CD14-positive monocyte (primary cell): ENCODE measurements at regions not wholly inside any gene's neighbourhood (a gene's known extent, or its start where the extent isn't known, plus 50 kb on each side); places are given as distances from the start of the nearest gene placed in this dataset.

Experiments
- DNase-seq, 3 donors: peaks; one replicate each; pipeline ENCODE4 v3.0.0-alpha.2; 2011 to 2022
- H2AFZ ChIP-seq: 2 replicates; pipeline ENCODE4 v1.6.0; 2012; ENCODE audit warnings: mild to moderate bottlenecking, low read depth, low read length, inconsistent platforms; ENCODE audit not compliant: insufficient read depth, poor library complexity, severe bottlenecking
- H3K27ac ChIP-seq, 2 donors: 1 replicate in 1 of 2; 2 replicates in 1 of 2; pipeline ENCODE4 v1.5.1; 2012 to 2013; ENCODE audit warnings: low read length in 2 of 2, control low read depth in 1 of 2, inconsistent platforms in 1 of 2, low read depth in 1 of 2, mild to moderate bottlenecking in 1 of 2
- H3K27me3 ChIP-seq, 2 donors: one replicate each; pipeline versions ENCODE4 v1.6.0 to v1.6.1; 2011 to 2013; ENCODE audit warnings: low read length in 2 of 2; ENCODE audit not compliant: control insufficient read depth in 2 of 2, insufficient read depth in 2 of 2
- H3K36me3 ChIP-seq, 2 donors: replicated peaks in 1 of 2; 1 replicate in 1 of 2; 2 replicates in 1 of 2; pipeline versions ENCODE4 v1.5.1 to v1.6.1; 2012 to 2013; ENCODE audit warnings: low read length in 2 of 2, control low read depth in 1 of 2, inconsistent platforms in 1 of 2, mild to moderate bottlenecking in 1 of 2; ENCODE audit not compliant: insufficient read depth in 2 of 2, control insufficient read depth in 1 of 2
- H3K4me1 ChIP-seq, 2 donors: 1 replicate in 1 of 2; 2 replicates in 1 of 2; pipeline versions ENCODE4 v1.5.1 to v1.6.1; 2012 to 2013; ENCODE audit warnings: low read length in 2 of 2, control low read depth in 1 of 2, inconsistent platforms in 1 of 2, mild to moderate bottlenecking in 1 of 2, moderate library complexity in 1 of 2; ENCODE audit not compliant: insufficient read depth in 2 of 2, control insufficient read depth in 1 of 2
- H3K4me2 ChIP-seq: replicated peaks from 2 replicates; pipeline ENCODE3; 2012; ENCODE audit warnings: low read length, moderate library complexity, mild to moderate bottlenecking; ENCODE audit not compliant: poor library complexity, severe bottlenecking; ENCODE audit errors: extremely low read depth
- H3K4me3 ChIP-seq, 3 experiments: fragments of 200-600 bp in 1 of 3; sonication (generic) in 1 of 3; replicated peaks in 1 of 3; 1 replicate in 2 of 3; 2 replicates in 1 of 3; pipeline ENCODE4 v1.5.1; 2011 to 2013; ENCODE audit warnings: low read length in 3 of 3, mild to moderate bottlenecking in 3 of 3, control low read depth in 2 of 3, low read depth in 2 of 3, inconsistent platforms in 1 of 3, moderate library complexity in 1 of 3
- H3K79me2 ChIP-seq: 2 replicates; pipeline ENCODE4 v1.6.0; 2012; ENCODE audit warnings: mild to moderate bottlenecking, control low read depth, inconsistent platforms, low read length, moderate library complexity; ENCODE audit not compliant: insufficient read depth
- H3K9ac ChIP-seq: 2 replicates; pipeline ENCODE4 v1.6.0; 2017; ENCODE audit warnings: low read length, mild to moderate bottlenecking; ENCODE audit not compliant: insufficient read depth, poor library complexity, severe bottlenecking
- H3K9me3 ChIP-seq, 2 donors: replicated peaks in 1 of 2; 1 replicate in 1 of 2; 2 replicates in 1 of 2; pipeline versions ENCODE4 v1.5.1 to v1.6.1; 2012 to 2013; ENCODE audit warnings: low read length in 2 of 2, control low read depth in 1 of 2; ENCODE audit not compliant: control insufficient read depth in 1 of 2, insufficient read depth in 1 of 2
- H4K20me1 ChIP-seq: 2 replicates; pipeline ENCODE4 v1.6.0; 2012; ENCODE audit warnings: mild to moderate bottlenecking, low read length, control low read depth, moderate library complexity; ENCODE audit not compliant: insufficient read depth
- H3K27ac Mint-ChIP-seq, 7 donors: one replicate each; pipeline ENCODE4 v1.8.0; 2020; ENCODE audit warnings: mild to moderate bottlenecking in 7 of 7, mixed read lengths in 7 of 7, moderate library complexity in 6 of 7, inconsistent platforms in 2 of 7
- H3K27me3 Mint-ChIP-seq, 3 donors: one replicate each; pipeline ENCODE4 v1.8.0; 2021 to 2022; ENCODE audit warnings: low read depth in 3 of 3, mild to moderate bottlenecking in 3 of 3, mixed read lengths in 3 of 3, moderate library complexity in 3 of 3, inconsistent platforms in 1 of 3
- H3K36me3 Mint-ChIP-seq, 2 donors: one replicate each; pipeline ENCODE4 v1.8.0; 2020; ENCODE audit warnings: mixed read lengths in 2 of 2, inconsistent platforms in 1 of 2, mild to moderate bottlenecking in 1 of 2
- H3K4me1 Mint-ChIP-seq: one replicate; pipeline ENCODE4 v1.8.0; 2020; ENCODE audit warnings: mild to moderate bottlenecking, mixed read lengths
- H3K4me3 Mint-ChIP-seq, 2 donors: one replicate each; pipeline ENCODE4 v1.8.0; 2020; ENCODE audit warnings: mild to moderate bottlenecking in 2 of 2, mixed read lengths in 2 of 2, moderate library complexity in 1 of 2
- H3K9me3 Mint-ChIP-seq, 7 donors: one replicate each; pipeline ENCODE4 v1.8.0; 2020 to 2022; ENCODE audit warnings: mixed read lengths in 7 of 7, mild to moderate bottlenecking in 6 of 7, moderate library complexity in 6 of 7, inconsistent platforms in 2 of 7
- WGBS: methylation state at CpG from one replicate; pipeline ENCODE4 v1.1.5; 2013; ENCODE audit warnings: missing lambda C conversion rate; ENCODE audit not compliant: insufficient coverage; 5-methylcytosine and 5-hydroxymethylcytosine counted together
- intact Hi-C, 2 donors: fragments of 100-400 bp; cut with micrococcal nuclease; formaldehyde crosslinking; loops; one replicate each; pipeline versions ENCODE4 v1.15.0 to v1.15.1; 2023
- TF ChIP-seq, protein P1 (sequence below): fragments of 200-600 bp; IDR thresholded peaks from one replicate; pipeline ENCODE4 v1.8.0; 2022; ENCODE audit warnings: antibody characterized with exemption, mild to moderate bottlenecking

DNA sequence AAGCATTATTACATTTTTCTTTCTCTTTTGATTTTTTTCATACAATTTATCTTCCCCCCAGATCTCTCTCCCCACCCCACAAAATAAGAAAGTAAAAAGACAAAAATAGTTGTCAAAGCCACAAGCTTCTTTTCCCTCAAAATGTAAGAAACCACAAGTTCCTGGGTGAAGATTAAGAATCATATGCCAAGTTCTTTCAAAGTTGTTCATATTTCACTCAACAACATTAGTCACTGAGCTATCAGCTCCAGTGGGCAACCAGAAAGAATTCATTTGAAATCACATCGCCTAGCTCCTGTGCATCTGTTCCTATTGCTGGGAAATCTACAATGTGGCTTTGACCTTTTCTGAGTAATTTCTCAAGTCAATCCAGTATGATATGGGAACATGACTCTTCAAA, 681.6 kb upstream of the ARPP21 start:
- Mint-ChIP-seq H3K27ac (no peak overlapping the region), H3K36me3 (no peaks in the 10 kb centered on the region), H3K9me3 (peaks cover 3 to 6% (median 4%) of the 10 kb centered on the region in 7 donors), H3K27me3 (no peaks in the 10 kb centered on the region), H3K4me1 (peaks cover 5% of the 10 kb centered on the region), H3K4me3 (no peak overlapping the region)
- no peak overlapping the region for H3K4me2 ChIP-seq
- WGBS = 78% methylated on average over 1 of the region's 1 CpG
- no peak overlapping the region for H3K9ac ChIP-seq
- peaks cover 6 to 9% of the 10 kb centered on the region in 2 donors for H3K9me3 ChIP-seq
- H3K4me3 ChIP-seq = no peak overlapping the region
- H4K20me1 ChIP-seq = no peaks in the 10 kb centered on the region
- intact Hi-C loops = no loop called here
- no peak for DNase-seq
- TF ChIP-seq, protein P1, sequence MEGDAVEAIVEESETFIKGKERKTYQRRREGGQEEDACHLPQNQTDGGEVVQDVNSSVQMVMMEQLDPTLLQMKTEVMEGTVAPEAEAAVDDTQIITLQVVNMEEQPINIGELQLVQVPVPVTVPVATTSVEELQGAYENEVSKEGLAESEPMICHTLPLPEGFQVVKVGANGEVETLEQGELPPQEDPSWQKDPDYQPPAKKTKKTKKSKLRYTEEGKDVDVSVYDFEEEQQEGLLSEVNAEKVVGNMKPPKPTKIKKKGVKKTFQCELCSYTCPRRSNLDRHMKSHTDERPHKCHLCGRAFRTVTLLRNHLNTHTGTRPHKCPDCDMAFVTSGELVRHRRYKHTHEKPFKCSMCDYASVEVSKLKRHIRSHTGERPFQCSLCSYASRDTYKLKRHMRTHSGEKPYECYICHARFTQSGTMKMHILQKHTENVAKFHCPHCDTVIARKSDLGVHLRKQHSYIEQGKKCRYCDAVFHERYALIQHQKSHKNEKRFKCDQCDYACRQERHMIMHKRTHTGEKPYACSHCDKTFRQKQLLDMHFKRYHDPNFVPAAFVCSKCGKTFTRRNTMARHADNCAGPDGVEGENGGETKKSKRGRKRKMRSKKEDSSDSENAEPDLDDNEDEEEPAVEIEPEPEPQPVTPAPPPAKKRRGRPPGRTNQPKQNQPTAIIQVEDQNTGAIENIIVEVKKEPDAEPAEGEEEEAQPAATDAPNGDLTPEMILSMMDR = no peak
- no peak overlapping the region for H2AFZ ChIP-seq
- H3K4me1 ChIP-seq = no peaks in the 10 kb centered on the region
- H3K27me3 ChIP-seq = no peaks in the 10 kb centered on the region
- H3K36me3 ChIP-seq = no peaks in the 10 kb centered on the region
- H3K27ac ChIP-seq = no peak overlapping the region
- H3K79me2 ChIP-seq = no peaks in the 10 kb centered on the region

GRCh38 chr3:34969513-34969912, 669.8 kb upstream of the ARPP21 start:
- TF ChIP-seq, protein P1 = no peak
- H3K9me3 Mint-ChIP-seq = peaks cover 0 to 3% (median 2%) of the 10 kb centered on the region in 7 donors
- no CpG with 5 or more reads among the region's 2 CpGs for WGBS

More at GRCh38 chr3:34969513-34969912, 669.8 kb upstream of the ARPP21 start:
- no peak overlapping the region for H2AFZ ChIP-seq
- no peak overlapping the region for H3K4me3 Mint-ChIP-seq
- no peaks in the 10 kb centered on the region for H3K9me3 ChIP-seq
- no peak overlapping the region for H3K27ac ChIP-seq
- H3K4me2 ChIP-seq = no peak overlapping the region
- no peak overlapping the region for H3K9ac ChIP-seq
- H3K27me3 ChIP-seq = no peaks in the 10 kb centered on the region
- no peaks in the 10 kb centered on the region for H4K20me1 ChIP-seq
- no peaks in the 10 kb centered on the region for H3K4me1 ChIP-seq
- no peak for DNase-seq
- no peaks in the 10 kb centered on the region for H3K79me2 ChIP-seq
- no peaks in the 10 kb centered on the region for H3K36me3 ChIP-seq
- H3K27me3 Mint-ChIP-seq = no peaks in the 10 kb centered on the region
- H3K27ac Mint-ChIP-seq = no peak overlapping the region
- no peaks in the 10 kb centered on the region for H3K36me3 Mint-ChIP-seq
- intact Hi-C loops = no loop called here
- no peak overlapping the region for H3K4me3 ChIP-seq
- H3K4me1 Mint-ChIP-seq = no peaks in the 10 kb centered on the region
